GF-D8 (cell line): ENCODE measurements at regions not wholly inside any gene's neighbourhood (a gene's known extent, or its start where the extent isn't known, plus 50 kb on each side); places are given as distances from the start of the nearest gene placed in this dataset.

Experiments used
- DNase-seq: peaks from one replicate; lab custom pipeline; 2025; lab: John Stamatoyannopoulos, UW

- DNase-seq = no peak
Observed at GRCh38 chr1:172801771-172802322, 142.9 kb downstream of the FASLG start.

- no peak for DNase-seq
Observed at GRCh38 chr1:172809750-172810149, 150.8 kb downstream of the FASLG start.

- no peak for DNase-seq
Observed at GRCh38 chr1:172810480-172811175, 151.7 kb downstream of the FASLG start.

GRCh38 chr1:172811694-172812093 lies 152.8 kb downstream of the FASLG start:
- DNase-seq = no peak

GRCh38 chr1:172812118-172812517 lies 153.2 kb downstream of the FASLG start:
- DNase-seq = no peak

GRCh38 chr1:172813330-172813729 lies 154.4 kb downstream of the FASLG start:
- no peak for DNase-seq

- no peak for DNase-seq
Observed at GRCh38 chr1:172814428-172814827, 155.5 kb downstream of the FASLG start.

GRCh38 chr1:172815740-172816139 lies 156.8 kb downstream of the FASLG start:
- no peak for DNase-seq

- no peak for DNase-seq
Observed at GRCh38 chr1:172818841-172819527, 160.1 kb downstream of the FASLG start.

- no peak for DNase-seq
Observed at GRCh38 chr1:172820475-172821158, 161.7 kb downstream of the FASLG start.

GRCh38 chr1:172821609-172822274 lies 162.8 kb downstream of the FASLG start:
- DNase-seq = no peak

- no peak for DNase-seq
Observed at GRCh38 chr1:172822886-172823285, 164.0 kb downstream of the FASLG start.

- no peak for DNase-seq
Observed at GRCh38 chr1:172823534-172823933, 164.6 kb downstream of the FASLG start.

- DNase-seq = no peak
Observed at GRCh38 chr1:172824209-172824608, 165.3 kb downstream of the FASLG start.

GRCh38 chr1:172826096-172826741 lies 167.3 kb downstream of the FASLG start:
- DNase-seq = no peak

- no peak for DNase-seq
Observed at GRCh38 chr1:172827301-172827700, 168.4 kb downstream of the FASLG start.

GRCh38 chr1:172827841-172828240 lies 168.9 kb downstream of the FASLG start:
- no peak for DNase-seq

GRCh38 chr1:172832006-172832725 lies 173.3 kb downstream of the FASLG start:
- no peak for DNase-seq

GRCh38 chr1:172833954-172834353 lies 175.1 kb downstream of the FASLG start:
- no peak for DNase-seq

GRCh38 chr1:172834609-172835008 lies 175.7 kb downstream of the FASLG start:
- no peak for DNase-seq

- no peak for DNase-seq
Observed at GRCh38 chr1:172835834-172836233, 176.9 kb downstream of the FASLG start.
